HG03095 (cell line): ENCODE measurements at regions not wholly inside any gene's neighbourhood (a gene's known extent, or its start where the extent isn't known, plus 50 kb on each side); places are given as distances from the start of the nearest gene placed in this dataset.

Experiments
- ATAC-seq: cut with Tn5 transposase; IDR thresholded peaks from one replicate; pipeline ENCODE4 v1.9.1; 2021; ENCODE audit warnings: moderate library complexity; ENCODE audit not compliant: unreplicated experiment

DNA sequence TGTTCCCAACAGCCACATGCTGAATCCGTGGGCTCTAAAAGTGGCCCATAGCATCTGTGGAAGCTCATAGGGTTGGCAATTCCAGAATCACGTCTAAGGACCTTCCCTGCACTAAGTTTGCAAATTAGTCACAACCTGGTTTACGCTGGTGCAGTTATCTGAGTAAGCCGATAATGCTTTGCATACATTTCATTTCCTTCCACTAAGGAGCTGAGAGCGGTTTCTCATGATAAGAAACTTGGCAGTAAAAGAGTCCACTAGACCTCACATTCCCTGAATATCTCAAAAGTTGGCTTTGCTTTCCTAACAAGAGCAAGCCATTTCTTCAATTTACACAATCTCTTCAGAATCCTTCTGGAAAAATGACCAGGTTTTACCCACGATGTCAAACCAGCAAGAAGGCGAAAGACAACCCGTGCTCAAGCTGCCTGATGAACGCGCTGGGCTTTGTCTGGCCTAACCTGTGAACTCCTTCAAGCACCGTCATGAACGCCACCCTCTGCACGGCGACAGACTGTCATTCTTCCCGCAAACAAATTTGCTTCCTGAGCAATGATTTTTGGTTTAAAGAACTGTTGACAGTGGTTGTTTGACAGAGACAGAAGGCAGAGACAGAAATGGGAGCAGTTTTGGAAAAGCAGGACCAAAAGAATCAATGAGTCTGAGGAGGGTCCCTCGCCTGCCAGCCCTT is 73.0 kb upstream of the COPS8 start:
- ATAC-seq = no peak

DNA sequence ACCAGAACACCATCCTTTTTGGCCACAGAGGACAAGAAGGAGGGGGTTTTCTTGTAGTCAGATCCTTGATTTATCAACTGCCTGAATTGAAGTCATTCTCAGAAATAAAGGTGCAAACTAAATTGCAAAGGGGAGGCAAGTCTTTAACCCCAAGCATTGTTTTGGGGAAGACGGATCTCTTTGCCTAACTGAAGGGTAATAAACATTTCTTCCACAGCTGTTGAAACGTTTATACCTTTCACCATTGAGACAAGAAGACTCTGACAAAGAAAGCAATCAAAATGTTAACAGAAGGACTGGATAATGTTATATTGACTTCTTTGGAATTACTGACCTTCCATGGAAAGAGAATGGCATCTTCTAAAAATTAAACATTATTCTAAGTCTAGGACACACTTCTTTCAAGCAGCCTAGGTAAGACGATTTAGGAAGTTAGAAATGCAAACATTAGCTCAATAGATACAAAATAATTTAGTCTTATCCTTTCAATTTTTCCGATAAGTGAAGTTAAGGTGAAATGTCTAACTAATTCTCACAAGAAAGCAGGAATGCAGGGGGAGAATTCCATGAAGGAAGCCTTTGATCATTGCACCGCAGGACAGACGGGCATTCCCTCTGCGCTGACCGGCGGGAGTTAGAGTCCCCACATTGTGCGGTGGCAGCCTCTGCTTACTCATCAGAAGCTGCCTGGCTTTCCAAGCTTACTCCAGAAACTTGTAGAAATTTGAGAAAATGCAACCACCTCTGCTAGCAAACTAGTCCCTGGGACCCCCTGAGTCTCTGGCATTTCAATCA is 69.4 kb upstream of the COPS8 start:
- no peak for ATAC-seq

DNA sequence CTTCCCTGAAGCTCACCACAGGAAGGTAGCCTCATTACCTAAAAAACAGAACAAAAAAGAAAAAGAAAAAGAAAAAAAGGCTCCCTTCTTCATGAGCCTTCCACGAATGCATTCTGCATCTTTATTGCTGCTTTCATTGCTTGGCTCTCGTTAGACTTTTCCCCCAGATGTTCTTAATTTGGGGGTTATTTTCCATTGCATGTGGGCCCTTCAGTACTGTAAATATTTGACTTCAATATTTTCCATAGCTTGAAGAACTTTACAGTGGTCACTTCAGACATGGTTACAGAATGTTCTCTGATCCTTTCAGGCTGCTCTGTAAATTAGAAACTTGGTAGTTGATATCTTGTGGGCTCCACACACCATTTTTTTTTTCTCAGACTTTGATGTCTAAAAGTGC is 65.6 kb upstream of the COPS8 start:
- no peak for ATAC-seq

DNA sequence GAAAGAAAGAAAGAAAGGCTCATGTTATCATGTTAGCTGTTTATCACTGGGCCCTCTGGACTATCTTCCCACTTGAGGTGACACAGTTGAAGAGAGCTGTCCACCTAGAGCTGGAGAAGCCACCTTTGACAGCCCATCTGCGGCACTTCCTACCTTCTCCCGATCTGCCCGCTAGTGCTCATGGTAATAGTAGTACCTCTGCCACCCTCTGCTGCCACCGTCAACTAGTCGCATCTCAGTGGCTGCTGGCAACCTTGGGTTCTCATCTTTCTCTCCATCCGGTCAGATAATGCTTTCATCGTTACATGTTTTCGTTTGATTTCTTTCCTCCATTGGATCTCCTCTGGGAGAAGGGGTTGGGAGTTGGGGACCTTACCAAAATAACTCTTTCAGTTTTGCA is 63.2 kb upstream of the COPS8 start:
- no peak for ATAC-seq

DNA sequence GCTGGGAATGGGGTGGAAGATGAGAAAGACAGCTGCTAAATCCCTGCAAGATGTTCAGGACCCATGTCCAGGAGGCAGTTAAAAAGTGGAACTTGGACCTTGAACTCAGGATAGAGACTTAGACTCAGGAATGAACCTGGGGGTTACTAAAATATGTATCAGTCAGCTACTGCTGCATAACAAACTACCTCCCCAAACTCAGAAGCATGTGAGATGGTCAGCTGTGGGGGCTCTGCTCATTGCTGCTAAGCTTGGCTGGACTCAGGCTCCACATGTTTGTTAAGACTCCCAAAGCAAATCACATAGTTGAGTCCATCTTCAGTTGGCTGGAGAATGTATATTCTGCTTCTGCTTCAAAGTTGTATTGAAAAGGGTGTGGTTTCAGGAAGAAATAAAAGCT is 61.4 kb upstream of the COPS8 start:
- no peak for ATAC-seq

DNA sequence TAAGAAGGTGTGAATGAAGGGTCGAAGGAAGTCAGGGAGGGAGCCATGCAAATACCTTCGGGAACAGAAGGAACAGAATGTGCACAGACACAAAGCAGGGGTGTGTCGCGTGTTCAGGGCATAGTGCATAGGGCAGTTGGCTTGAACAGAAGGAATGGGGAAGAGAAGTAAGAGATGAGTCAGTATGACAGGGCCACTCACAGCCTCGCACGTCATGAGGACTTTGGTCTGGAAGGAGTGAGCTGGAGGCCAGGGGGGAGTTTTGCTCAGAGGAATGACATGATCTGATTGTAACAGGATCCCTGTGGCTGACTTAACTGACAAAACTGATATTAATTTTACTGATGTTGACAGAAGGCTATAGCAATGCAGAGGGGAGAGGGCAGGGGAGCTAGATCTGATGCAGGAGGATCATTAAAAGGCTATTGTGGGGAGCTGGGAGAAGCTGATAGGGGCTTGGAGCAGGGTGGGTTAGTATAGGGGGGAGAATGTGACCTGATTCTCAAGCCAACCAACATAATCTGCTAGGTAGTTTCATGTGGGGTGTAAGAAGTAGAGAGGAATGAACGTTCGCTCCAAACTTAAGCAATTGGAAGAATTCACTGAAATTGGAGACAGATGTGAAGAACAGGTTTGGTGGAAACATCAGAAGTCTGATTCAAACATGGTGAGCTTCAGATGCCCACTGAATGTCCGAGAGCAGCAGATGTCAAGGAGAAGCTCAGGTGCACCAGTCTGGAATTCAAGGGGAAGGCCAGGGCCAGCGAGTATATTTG is 60.4 kb upstream of the COPS8 start:
- no peak for ATAC-seq

DNA sequence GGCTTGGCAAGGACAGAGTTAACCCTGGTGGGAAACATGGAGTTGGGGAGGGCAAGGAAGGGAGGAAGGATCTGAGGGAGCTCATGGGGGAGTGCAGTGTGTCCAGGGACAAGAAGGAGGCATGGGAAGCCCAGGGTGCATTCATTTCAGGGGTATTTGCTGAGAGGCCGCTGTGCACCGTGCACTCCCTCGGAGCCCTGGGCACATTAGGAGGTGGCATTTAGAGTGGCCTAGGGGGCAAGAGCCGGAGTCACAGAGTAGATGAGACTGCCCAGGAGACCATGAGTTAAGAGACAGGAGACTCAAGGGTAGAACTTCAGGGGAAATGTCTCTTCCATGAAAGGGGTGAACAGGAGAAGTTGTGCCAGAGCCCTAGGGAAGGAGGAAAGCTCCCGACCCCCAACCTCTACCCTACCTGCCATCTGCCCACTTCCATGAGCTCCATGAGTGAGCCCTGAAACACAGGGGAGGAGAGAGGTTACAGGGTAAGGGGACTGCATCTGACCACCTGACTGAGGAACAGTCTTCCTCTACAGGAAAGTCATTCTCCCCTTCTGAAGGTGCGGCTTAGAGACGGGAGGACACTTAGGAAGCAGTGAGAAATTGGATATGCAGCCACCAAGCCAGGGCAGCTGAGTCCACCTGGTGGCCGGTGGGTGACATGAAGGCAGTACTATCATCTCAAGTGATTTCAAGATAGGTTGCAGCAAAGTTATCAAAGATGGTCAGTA is 58.5 kb upstream of the COPS8 start:
- ATAC-seq = peak; percentile 57

DNA sequence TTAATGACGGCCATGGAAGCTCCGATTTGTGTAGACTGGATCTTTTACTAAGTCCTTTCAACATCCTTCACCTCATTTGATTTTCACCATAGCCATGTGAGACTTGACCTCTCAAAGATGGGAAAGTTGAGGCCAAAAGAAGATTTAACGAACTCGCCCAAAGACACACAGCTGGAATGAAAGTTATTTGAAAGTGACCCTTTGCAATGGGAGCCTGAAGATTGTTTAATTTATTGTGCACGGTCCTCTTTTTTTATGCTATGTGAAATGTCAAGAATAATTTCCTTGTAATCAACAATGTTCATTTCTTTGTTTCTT is 58.0 kb upstream of the COPS8 start:
- no peak for ATAC-seq

DNA sequence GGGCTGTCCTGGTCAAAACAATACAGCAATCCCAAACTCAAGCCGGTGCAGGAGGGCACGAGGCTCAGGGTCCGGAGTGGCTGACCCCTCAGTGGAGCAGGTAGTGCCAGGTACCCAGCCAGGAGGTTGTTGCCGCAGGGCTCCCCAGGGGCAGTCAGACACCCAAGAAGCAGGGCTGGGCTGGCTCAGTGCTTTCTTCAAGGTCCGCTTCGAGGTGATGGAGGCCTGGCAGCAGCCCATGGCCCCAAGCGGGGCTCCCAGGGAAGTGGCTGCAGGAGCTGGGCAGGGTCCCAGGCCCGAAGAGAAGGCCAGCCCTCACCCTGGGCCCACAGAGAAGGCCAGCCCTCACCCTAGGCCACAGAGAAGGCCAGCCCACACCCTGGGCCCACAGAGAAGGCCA is 55.3 kb upstream of the COPS8 start:
- ATAC-seq = no peak

DNA sequence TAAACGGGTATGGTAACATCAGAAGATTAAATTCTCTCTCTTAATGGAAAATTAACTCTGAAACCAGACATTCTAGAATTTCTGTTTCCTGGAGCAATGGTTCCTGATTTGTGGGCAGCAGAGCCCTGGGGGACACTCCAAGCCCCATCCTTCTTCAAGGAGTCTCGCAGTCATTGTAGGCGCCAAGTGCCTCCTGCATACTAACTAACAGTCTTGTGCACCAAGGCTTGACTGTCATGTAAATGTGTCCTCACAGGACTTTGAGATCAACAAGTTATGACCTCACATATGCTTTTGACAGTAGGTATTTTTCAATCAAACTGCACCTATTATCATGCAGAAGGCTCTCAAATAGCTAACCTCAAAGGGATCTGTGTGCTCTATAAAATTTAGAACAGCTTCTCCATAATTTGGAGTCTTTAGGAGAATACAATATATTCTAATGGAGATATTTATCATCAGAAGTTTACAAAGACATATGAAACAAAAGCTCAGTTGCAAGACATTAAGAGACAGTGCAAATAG is 52.1 kb upstream of the COPS8 start:
- ATAC-seq = no peak

DNA sequence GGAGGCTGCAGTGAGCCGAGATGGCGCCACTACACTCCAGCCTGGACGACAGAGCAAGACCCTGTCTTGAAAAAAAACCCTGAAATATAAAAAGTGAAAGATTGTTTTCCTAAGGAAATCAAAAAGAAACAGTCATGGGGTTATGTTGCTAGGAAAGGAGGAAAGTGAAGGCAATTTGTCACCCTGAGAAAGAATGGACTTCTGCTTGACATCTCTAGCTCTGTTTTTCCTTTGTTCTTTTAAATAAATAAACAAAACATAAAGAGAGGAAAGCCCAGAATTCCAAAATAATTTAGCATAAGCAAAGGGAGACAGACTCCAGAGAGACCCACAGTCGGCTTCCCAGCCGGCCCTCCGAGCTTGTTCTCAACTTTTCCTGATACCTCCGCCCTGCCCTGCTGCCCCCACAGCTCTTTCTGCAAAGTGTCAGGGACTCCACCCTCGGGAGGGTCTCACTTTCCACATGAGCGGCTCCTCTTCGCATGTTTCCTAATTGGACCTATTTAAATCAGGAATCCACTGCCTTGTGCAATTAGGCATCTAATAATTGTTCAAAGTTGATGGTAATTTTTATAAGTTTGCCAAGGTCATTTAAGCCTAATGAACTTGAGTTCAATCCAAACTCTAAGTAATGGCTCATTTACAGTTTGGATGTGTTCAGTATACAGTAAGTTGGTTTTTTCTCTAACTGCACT is 49.8 kb upstream of the COPS8 start:
- no peak for ATAC-seq
